ENCODE measurements at regions not wholly inside any gene's neighbourhood (a gene's known extent, or its start where the extent isn't known, plus 50 kb on each side); places are given as distances from the start of the nearest gene placed in this dataset.

DNA sequence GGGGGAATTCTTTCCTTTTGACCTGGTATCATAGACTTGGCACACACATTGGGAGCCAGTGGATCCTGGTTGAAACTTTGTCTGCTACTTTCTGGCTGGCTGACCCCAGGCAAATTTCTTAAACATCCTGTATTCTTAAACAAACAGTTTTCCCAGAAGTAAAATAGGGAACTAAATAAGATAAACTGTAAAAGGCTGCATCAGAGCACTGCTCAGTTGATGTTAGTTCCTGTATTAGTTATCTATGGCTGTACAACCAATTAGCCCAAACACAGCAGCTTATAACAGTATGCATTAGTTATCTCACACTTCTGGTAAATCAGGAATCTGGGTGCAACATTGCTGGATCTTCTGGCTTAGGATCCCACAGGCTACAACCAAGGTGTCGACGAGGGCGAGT, 73.1 kb upstream of the SLCO3A1 start:
- H3K36me3 ChIP-seq (replicated peaks in 1 of 2; ENCODE audit: control insufficient read depth in 1 of 2, insufficient read depth in 2 of 2, low read length in 2 of 2): no peaks in the 10 kb centered on the region
- BruUV-seq (replicated peaks): no TSS peak
- WGBS (ENCODE audit: low lambda C conversion rate): 0% methylated on average over 3 of the region's 3 CpGs
- H3K79me2 ChIP-seq (ENCODE audit: insufficient read depth, low read length): no peaks in the 10 kb centered on the region
- ATAC-seq (no peak), FAIRE-seq (no peak), DNase-seq (ENCODE audit: low spot score) (no peak)
- H2AFZ ChIP-seq (ENCODE audit: low read length): no peak overlapping the region
- no peak overlapping the region for H3K4me3 ChIP-seq (replicated peaks in 1 of 3; ENCODE audit: insufficient read depth in 1 of 3, low read depth in 2 of 3, low read length in 3 of 3)
- no peak overlapping the region for H3K4me2 ChIP-seq (ENCODE audit: low read depth, low read length)
- in situ Hi-C loops (cut with HindIII; ENCODE audit: extremely low pct_ligation_motif_present, low pct_unique_long_range_greater_than_20kb): no loop called here
- ChIA-PET CTCF (ENCODE audit: low intra/inter-chr PET ratio, low total read pairs) (no interaction called here), POLR2A (no interaction called here)
- H3K4me1 ChIP-seq (ENCODE audit: insufficient read depth, low read length): no peaks in the 10 kb centered on the region
- no peak overlapping the region for H3K9ac ChIP-seq (ENCODE audit: insufficient read depth, low read depth, low read length)
- intact Hi-C loops (cut with micrococcal nuclease; ENCODE audit: unreplicated experiment): no loop called here
- no peaks in the 10 kb centered on the region for H3K9me3 ChIP-seq (ENCODE audit: low read length)
- H4K20me1 ChIP-seq (ENCODE audit: insufficient read depth, low read length): no peaks in the 10 kb centered on the region
- TF ChIP-seq ZNF230 (CRISPR knock-in tag; IDR thresholded peaks at IDR 0.05) (no peak), MYNN (CRISPR knock-in tag; IDR thresholded peaks at IDR 0.05; ENCODE audit: low read depth) (no peak), ZEB1 (IDR thresholded peaks at IDR 0.05; ENCODE audit: insufficient replicate concordance, low read depth) (no peak)
- H3K27ac ChIP-seq (ENCODE audit: extremely low read length, insufficient read depth, low read length): no peak overlapping the region
- H3K27me3 ChIP-seq (ENCODE audit: control insufficient read depth in 1 of 2, insufficient read depth in 2 of 2, low read length in 2 of 2): no peaks in the 10 kb centered on the region

- FAIRE-seq (no peak), ATAC-seq (no peak), DNase-seq (ENCODE audit: low spot score) (no peak)
- no peaks in the 10 kb centered on the region for H4K20me1 ChIP-seq (ENCODE audit: insufficient read depth, low read length)
- 1% methylated on average over 6 of the region's 6 CpGs for WGBS (ENCODE audit: low lambda C conversion rate)
- no peaks in the 10 kb centered on the region for H3K27me3 ChIP-seq (ENCODE audit: control insufficient read depth in 1 of 2, insufficient read depth in 2 of 2, low read length in 2 of 2)
- no peaks in the 10 kb centered on the region for H3K79me2 ChIP-seq (ENCODE audit: insufficient read depth, low read length)
- no peak overlapping the region for H3K4me2 ChIP-seq (ENCODE audit: low read depth, low read length)
- H2AFZ ChIP-seq (ENCODE audit: low read length): no peak overlapping the region
- no peaks in the 10 kb centered on the region for H3K36me3 ChIP-seq (replicated peaks in 1 of 2; ENCODE audit: control insufficient read depth in 1 of 2, insufficient read depth in 2 of 2, low read length in 2 of 2)
- CTCF ChIA-PET (ENCODE audit: low intra/inter-chr PET ratio, low total read pairs): no interaction called here
- H3K9me3 ChIP-seq (ENCODE audit: low read length): no peaks in the 10 kb centered on the region
- TF ChIP-seq AKNA (CRISPR knock-in tag; IDR thresholded peaks at IDR 0.05; ENCODE audit: borderline replicate concordance) (no peak), ZNF766 (CRISPR knock-in tag; IDR thresholded peaks at IDR 0.05; ENCODE audit: borderline replicate concordance) (no peak), ZSCAN5A (CRISPR knock-in tag; IDR thresholded peaks at IDR 0.05; ENCODE audit: borderline replicate concordance) (no peak), ZNF17 (CRISPR knock-in tag; IDR thresholded peaks at IDR 0.05) (no peak), ZNF557 (CRISPR knock-in tag; IDR thresholded peaks at IDR 0.05) (no peak)
- intact Hi-C loops (cut with micrococcal nuclease; ENCODE audit: unreplicated experiment) (no loop called here), in situ Hi-C loops (cut with HindIII; ENCODE audit: extremely low pct_ligation_motif_present, low pct_unique_long_range_greater_than_20kb) (no loop called here)
- no peak overlapping the region for H3K4me3 ChIP-seq (replicated peaks in 1 of 3; ENCODE audit: insufficient read depth in 1 of 3, low read depth in 2 of 3, low read length in 3 of 3)
- no peak overlapping the region for H3K27ac ChIP-seq (ENCODE audit: extremely low read length, insufficient read depth, low read length)
- no peak overlapping the region for H3K9ac ChIP-seq (ENCODE audit: insufficient read depth, low read depth, low read length)
- BruUV-seq (replicated peaks): no TSS peak
- H3K4me1 ChIP-seq (ENCODE audit: insufficient read depth, low read length): no peaks in the 10 kb centered on the region
- POLR2A ChIA-PET: no interaction called here
Measured at GRCh38 chr15:91782221-91782620, 71.3 kb upstream of the SLCO3A1 start.

Measured in HepG2 (cell line).